ENCODE measurements at regions not wholly inside any gene's neighbourhood (a gene's known extent, or its start where the extent isn't known, plus 50 kb on each side); places are given as distances from the start of the nearest gene placed in this dataset.
"Not testable (repeated sequence)": the region's sequence is repeated elsewhere in the genome, so short reads cannot be mapped to it uniquely, and the experiment has no call there.

GRCh38 chr2:87514034-87514433, 233.9 kb upstream of the PLGLB2 start:
- CTCF ChIA-PET; ATAC-seq; H3K9me3 Mint-ChIP-seq (ENCODE audit: insufficient read depth); H3K36me3 Mint-ChIP-seq (ENCODE audit: low read depth); H3K27ac Mint-ChIP-seq; H3K27me3 Mint-ChIP-seq (ENCODE audit: low read depth); H3K4me3 Mint-ChIP-seq; DNase-seq; POLR2A ChIA-PET: not testable (repeated sequence)
- peaks cover 25% of the 10 kb centered on the region for H3K4me1 Mint-ChIP-seq (ENCODE audit: low read depth)

- H3K27ac Mint-ChIP-seq; H3K36me3 Mint-ChIP-seq (ENCODE audit: low read depth); DNase-seq; CTCF ChIA-PET; POLR2A ChIA-PET; ATAC-seq; H3K9me3 Mint-ChIP-seq (ENCODE audit: insufficient read depth); H3K27me3 Mint-ChIP-seq (ENCODE audit: low read depth); H3K4me3 Mint-ChIP-seq: not testable (repeated sequence)
- peaks cover 26% of the 10 kb centered on the region for H3K4me1 Mint-ChIP-seq (ENCODE audit: low read depth)
These were observed 233.4 kb upstream of the PLGLB2 start for GRCh38 chr2:87514515-87514914.

GRCh38 chr2:87515226-87515625, 232.7 kb upstream of the PLGLB2 start:
- Mint-ChIP-seq H3K4me3 (peak overlapping the region; percentile 46), H3K4me1 (ENCODE audit: low read depth) (peaks cover 29% of the 10 kb centered on the region), H3K27ac (peak overlapping the region; percentile 90)
- H3K9me3 Mint-ChIP-seq (ENCODE audit: insufficient read depth); H3K27me3 Mint-ChIP-seq (ENCODE audit: low read depth); H3K36me3 Mint-ChIP-seq (ENCODE audit: low read depth); CTCF ChIA-PET; DNase-seq; POLR2A ChIA-PET: not testable (repeated sequence)
- ATAC-seq, result peak; percentile 22

- CTCF ChIA-PET; POLR2A ChIA-PET; H3K27me3 Mint-ChIP-seq (ENCODE audit: low read depth); H3K27ac Mint-ChIP-seq; H3K9me3 Mint-ChIP-seq (ENCODE audit: insufficient read depth); ATAC-seq; H3K36me3 Mint-ChIP-seq (ENCODE audit: low read depth); DNase-seq; H3K4me3 Mint-ChIP-seq: not testable (repeated sequence)
- H3K4me1 Mint-ChIP-seq (ENCODE audit: low read depth), result peaks cover 27% of the 10 kb centered on the region
These were observed 232.0 kb upstream of the PLGLB2 start for GRCh38 chr2:87515875-87516274.

GRCh38 chr2:87516369-87516967, 231.4 kb upstream of the PLGLB2 start:
- H3K9me3 Mint-ChIP-seq (ENCODE audit: insufficient read depth); H3K36me3 Mint-ChIP-seq (ENCODE audit: low read depth); CTCF ChIA-PET; DNase-seq; H3K27me3 Mint-ChIP-seq (ENCODE audit: low read depth); H3K4me3 Mint-ChIP-seq; ATAC-seq; POLR2A ChIA-PET: not testable (repeated sequence)
- Mint-ChIP-seq H3K27ac (peak overlapping the region; percentile 23), H3K4me1 (ENCODE audit: low read depth) (peaks cover 33% of the 10 kb centered on the region)

GRCh38 chr2:87517438-87517837, 230.4 kb upstream of the PLGLB2 start:
- POLR2A ChIA-PET; H3K36me3 Mint-ChIP-seq (ENCODE audit: low read depth); H3K4me3 Mint-ChIP-seq; H3K9me3 Mint-ChIP-seq (ENCODE audit: insufficient read depth); CTCF ChIA-PET; H3K27me3 Mint-ChIP-seq (ENCODE audit: low read depth); DNase-seq: not testable (repeated sequence)
- peak overlapping the region; percentile 89 for H3K27ac Mint-ChIP-seq
- ATAC-seq, result peak; percentile 1
- peaks cover 40% of the 10 kb centered on the region for H3K4me1 Mint-ChIP-seq (ENCODE audit: low read depth)

- H3K27ac Mint-ChIP-seq, result peak overlapping the region; percentile 79
- H3K27me3 Mint-ChIP-seq (ENCODE audit: low read depth); CTCF ChIA-PET; H3K36me3 Mint-ChIP-seq (ENCODE audit: low read depth); H3K9me3 Mint-ChIP-seq (ENCODE audit: insufficient read depth); H3K4me3 Mint-ChIP-seq; DNase-seq; POLR2A ChIA-PET: not testable (repeated sequence)
- peak; percentile 24 for ATAC-seq
- peaks cover 41% of the 10 kb centered on the region for H3K4me1 Mint-ChIP-seq (ENCODE audit: low read depth)
These were observed 229.8 kb upstream of the PLGLB2 start for GRCh38 chr2:87518066-87518465.

GRCh38 chr2:87518547-87518946, 229.3 kb upstream of the PLGLB2 start:
- ATAC-seq; H3K9me3 Mint-ChIP-seq (ENCODE audit: insufficient read depth); POLR2A ChIA-PET; H3K4me3 Mint-ChIP-seq; H3K36me3 Mint-ChIP-seq (ENCODE audit: low read depth); H3K27me3 Mint-ChIP-seq (ENCODE audit: low read depth); DNase-seq; CTCF ChIA-PET: not testable (repeated sequence)
- peak overlapping the region; percentile 79 for H3K27ac Mint-ChIP-seq
- peaks cover 45% of the 10 kb centered on the region for H3K4me1 Mint-ChIP-seq (ENCODE audit: low read depth)

GRCh38 chr2:87519158-87520011, 228.5 kb upstream of the PLGLB2 start:
- ATAC-seq; H3K9me3 Mint-ChIP-seq (ENCODE audit: insufficient read depth); CTCF ChIA-PET; H3K36me3 Mint-ChIP-seq (ENCODE audit: low read depth); DNase-seq; POLR2A ChIA-PET; H3K4me3 Mint-ChIP-seq; H3K27me3 Mint-ChIP-seq (ENCODE audit: low read depth): not testable (repeated sequence)
- peak overlapping the region; percentile 34 for H3K27ac Mint-ChIP-seq
- H3K4me1 Mint-ChIP-seq (ENCODE audit: low read depth), result peaks cover 48% of the 10 kb centered on the region

- H3K4me3 Mint-ChIP-seq; H3K36me3 Mint-ChIP-seq (ENCODE audit: low read depth); H3K9me3 Mint-ChIP-seq (ENCODE audit: insufficient read depth); H3K27me3 Mint-ChIP-seq (ENCODE audit: low read depth); CTCF ChIA-PET; POLR2A ChIA-PET: not testable (repeated sequence)
- peak; percentile 40 for DNase-seq
- Mint-ChIP-seq H3K4me1 (ENCODE audit: low read depth) (peaks cover 50% of the 10 kb centered on the region), H3K27ac (peak overlapping the region; percentile 84)
- peak; percentile 27 for ATAC-seq
These were observed 226.8 kb upstream of the PLGLB2 start for GRCh38 chr2:87521057-87521456.

- ATAC-seq; CTCF ChIA-PET; H3K27me3 Mint-ChIP-seq (ENCODE audit: low read depth); H3K9me3 Mint-ChIP-seq (ENCODE audit: insufficient read depth); POLR2A ChIA-PET; H3K36me3 Mint-ChIP-seq (ENCODE audit: low read depth); DNase-seq; H3K4me3 Mint-ChIP-seq: not testable (repeated sequence)
- Mint-ChIP-seq H3K4me1 (ENCODE audit: low read depth) (peaks cover 49% of the 10 kb centered on the region), H3K27ac (peak overlapping the region; percentile 84)
These were observed 226.4 kb upstream of the PLGLB2 start for GRCh38 chr2:87521489-87521888.

- H3K4me3 Mint-ChIP-seq; ATAC-seq; POLR2A ChIA-PET; DNase-seq; CTCF ChIA-PET; H3K36me3 Mint-ChIP-seq (ENCODE audit: low read depth); H3K27me3 Mint-ChIP-seq (ENCODE audit: low read depth); H3K9me3 Mint-ChIP-seq (ENCODE audit: insufficient read depth): not testable (repeated sequence)
- H3K27ac Mint-ChIP-seq, result peak overlapping the region; percentile 73
- peaks cover 30% of the 10 kb centered on the region for H3K4me1 Mint-ChIP-seq (ENCODE audit: low read depth)
These were observed 223.2 kb upstream of the PLGLB2 start for GRCh38 chr2:87524619-87525188.
